ENCODE measurements at regions not wholly inside any gene's neighbourhood (a gene's known extent, or its start where the extent isn't known, plus 50 kb on each side); places are given as distances from the start of the nearest gene placed in this dataset.

DNA sequence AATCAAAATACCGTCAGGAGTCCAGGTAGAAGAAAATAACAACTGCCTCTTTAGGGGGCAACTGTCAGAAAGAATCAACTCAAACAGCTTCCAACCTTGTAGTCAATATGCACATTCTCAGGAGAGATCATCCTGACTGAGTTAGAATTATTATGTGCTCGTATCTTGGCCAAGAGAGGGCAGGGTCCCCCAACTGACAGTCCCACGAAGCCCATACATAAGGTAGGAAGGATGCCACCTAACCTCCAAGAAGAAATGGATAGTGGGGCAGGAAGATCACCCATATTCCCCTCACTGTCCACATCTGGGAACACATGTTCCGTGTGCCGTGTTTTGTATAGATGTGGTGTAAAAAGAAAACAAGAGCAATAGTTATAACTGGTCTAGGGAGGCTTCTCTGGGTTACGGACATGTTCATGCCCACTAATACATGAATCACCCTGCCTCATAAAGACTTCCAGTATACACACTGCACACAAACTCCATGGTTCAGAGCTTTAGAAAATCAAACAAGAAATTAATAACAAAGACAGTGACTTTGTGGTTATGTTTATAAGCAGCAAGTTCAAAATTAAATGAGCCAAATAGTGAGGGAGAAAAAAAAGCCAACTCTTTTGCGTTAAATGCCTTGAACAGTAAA lies 295.6 kb downstream of the FGFR2 start:
- no peak overlapping the region for H3K4me3 ChIP-seq (ENCODE audit: extremely low read depth, insufficient read depth, low read length, poor library complexity, severe bottlenecking)
- peaks cover 5% of the 10 kb centered on the region for H3K9me3 ChIP-seq (ENCODE audit: control insufficient read depth, low read length)
- 94 to 100% methylated on average over 1 to 3 of the region's 7 CpGs for WGBS, 2 experiments (ENCODE audit: insufficient coverage in 2 of 2)
- H3K36me3 ChIP-seq (ENCODE audit: control insufficient read depth, insufficient read depth, low read length) = no peaks in the 10 kb centered on the region
- H3K27ac ChIP-seq (ENCODE audit: low read depth, low read length, severe bottlenecking) = no peak overlapping the region
- no peaks in the 10 kb centered on the region for H3K4me1 ChIP-seq (ENCODE audit: control insufficient read depth, insufficient read depth, low read length, poor library complexity, severe bottlenecking)

DNA sequence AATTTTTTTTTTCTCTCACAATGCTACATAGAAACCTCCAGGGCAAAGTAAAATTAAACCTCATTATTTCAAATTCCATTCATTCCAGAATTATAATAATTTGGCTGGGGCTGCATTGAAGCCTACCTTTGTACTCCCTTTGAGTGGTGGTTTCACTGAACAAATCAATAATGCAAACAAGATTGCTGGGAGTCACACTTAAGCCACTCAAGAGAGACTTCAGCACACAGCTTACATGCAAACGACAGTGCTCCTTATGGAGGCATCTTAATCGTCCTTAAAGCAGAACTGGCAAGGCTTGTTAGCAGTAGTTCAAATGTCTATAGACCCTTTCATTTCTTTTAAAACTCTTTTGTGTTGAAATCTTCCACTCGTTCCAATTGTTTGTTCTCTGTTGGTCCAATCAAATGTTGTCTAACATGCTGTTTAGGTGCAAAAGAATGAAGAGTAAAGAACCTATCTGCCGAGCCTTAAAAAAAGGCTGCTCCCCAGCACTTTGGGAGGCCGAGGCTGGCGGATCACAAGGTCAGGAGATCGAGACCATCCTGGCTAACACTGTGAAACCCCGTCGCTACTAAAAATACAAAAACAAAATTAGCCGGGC lies 294.9 kb downstream of the FGFR2 start:
- H3K36me3 ChIP-seq (ENCODE audit: control insufficient read depth, insufficient read depth, low read length) = no peaks in the 10 kb centered on the region
- H3K4me3 ChIP-seq (ENCODE audit: extremely low read depth, insufficient read depth, low read length, poor library complexity, severe bottlenecking) = no peak overlapping the region
- peaks cover 11% of the 10 kb centered on the region for H3K9me3 ChIP-seq (ENCODE audit: control insufficient read depth, low read length)
- H3K27ac ChIP-seq (ENCODE audit: low read depth, low read length, severe bottlenecking) = no peak overlapping the region
- WGBS, 2 experiments (ENCODE audit: insufficient coverage in 2 of 2) = 73 to 78% methylated on average over 7 of the region's 10 CpGs
- H3K4me1 ChIP-seq (ENCODE audit: control insufficient read depth, insufficient read depth, low read length, poor library complexity, severe bottlenecking) = no peaks in the 10 kb centered on the region

DNA sequence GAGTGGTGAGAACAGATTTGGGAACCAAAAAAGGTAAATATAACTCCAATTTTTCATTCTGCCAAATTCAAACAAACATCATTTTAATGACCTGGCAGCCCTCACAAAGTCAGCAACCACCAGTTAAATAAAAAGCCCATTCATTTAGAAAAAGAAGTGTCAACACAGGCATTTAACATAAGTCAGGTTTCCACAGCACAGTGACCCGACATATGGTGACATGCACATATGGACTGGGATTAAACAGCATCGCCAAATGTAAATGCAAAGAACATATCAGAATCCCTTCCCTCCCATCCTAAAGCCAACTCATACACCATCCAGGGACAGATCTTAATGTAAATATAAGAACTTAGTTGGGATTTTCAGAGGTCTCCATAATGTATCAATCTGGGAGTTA lies 293.2 kb downstream of the FGFR2 start:
- H3K4me1 ChIP-seq (ENCODE audit: control insufficient read depth, insufficient read depth, low read length, poor library complexity, severe bottlenecking) = peaks cover 4% of the 10 kb centered on the region
- no peak overlapping the region for H3K27ac ChIP-seq (ENCODE audit: low read depth, low read length, severe bottlenecking)
- no peak overlapping the region for H3K4me3 ChIP-seq (ENCODE audit: extremely low read depth, insufficient read depth, low read length, poor library complexity, severe bottlenecking)
- H3K9me3 ChIP-seq (ENCODE audit: control insufficient read depth, low read length) = peaks cover 11% of the 10 kb centered on the region
- WGBS, 2 experiments (ENCODE audit: insufficient coverage in 2 of 2) = 85% methylated on average over 2 of the region's 2 CpGs; no CpG with 5 or more reads in 1 of the 2 experiments
- no peaks in the 10 kb centered on the region for H3K36me3 ChIP-seq (ENCODE audit: control insufficient read depth, insufficient read depth, low read length)

DNA sequence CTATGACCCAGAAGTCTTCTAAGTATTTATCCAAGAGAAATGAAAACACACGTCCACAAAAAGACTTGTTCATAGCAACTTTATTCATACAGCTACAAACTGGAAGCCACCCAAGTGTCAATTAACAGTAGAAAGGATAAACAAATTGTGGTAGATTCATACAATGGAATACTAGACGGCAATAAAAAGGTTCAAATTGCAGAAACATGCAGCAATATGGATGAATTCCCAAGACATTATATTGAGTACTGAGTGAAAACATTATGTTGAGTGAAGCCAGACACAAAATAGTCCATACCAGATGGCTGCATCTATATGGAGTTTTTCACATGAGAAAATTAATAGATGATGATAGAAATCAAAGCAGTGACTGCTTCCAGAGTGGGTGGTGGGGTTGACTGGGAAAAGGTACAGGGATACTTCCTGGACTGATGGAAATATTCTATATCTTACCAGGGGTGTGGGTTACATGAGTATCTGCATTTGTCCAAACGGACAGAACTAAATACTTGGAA lies 292.0 kb downstream of the FGFR2 start:
- 88% methylated on average over 1 of the region's 3 CpGs; no CpG with 5 or more reads in 1 of the 2 experiments for WGBS, 2 experiments (ENCODE audit: insufficient coverage in 2 of 2)
- Histone ChIP-seq H3K9me3 (ENCODE audit: control insufficient read depth, low read length) (peaks cover 11% of the 10 kb centered on the region), H3K4me3 (ENCODE audit: extremely low read depth, insufficient read depth, low read length, poor library complexity, severe bottlenecking) (no peak overlapping the region), H3K27ac (ENCODE audit: low read depth, low read length, severe bottlenecking) (no peak overlapping the region), H3K4me1 (ENCODE audit: control insufficient read depth, insufficient read depth, low read length, poor library complexity, severe bottlenecking) (peaks cover 4% of the 10 kb centered on the region), H3K36me3 (ENCODE audit: control insufficient read depth, insufficient read depth, low read length) (no peaks in the 10 kb centered on the region)

DNA sequence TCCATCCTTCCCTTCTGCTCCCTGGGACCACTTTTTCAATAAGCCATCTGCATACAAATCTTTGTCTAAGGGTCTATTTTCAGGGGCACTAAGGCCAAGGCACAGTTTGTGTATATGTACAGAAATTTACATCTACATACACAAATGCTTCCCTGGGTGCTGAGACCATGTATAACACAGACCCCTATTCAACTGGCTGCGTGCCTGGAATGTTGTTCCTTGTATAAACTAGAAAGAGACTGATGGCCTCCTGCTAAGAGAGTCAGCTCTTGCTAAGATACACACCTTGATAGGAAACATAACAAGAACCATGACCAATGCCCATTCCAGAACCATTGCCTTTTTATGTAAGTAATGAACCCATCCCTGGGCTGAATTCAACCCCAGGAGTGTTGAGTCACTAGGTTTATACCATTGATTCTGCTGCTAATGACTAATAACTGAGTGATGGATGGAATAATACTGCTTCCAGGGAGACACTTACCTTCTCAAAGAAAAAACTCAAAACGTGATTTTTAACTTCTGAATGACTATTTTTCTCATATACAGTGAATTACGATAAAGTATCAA lies 290.7 kb downstream of the FGFR2 start:
- Histone ChIP-seq H3K4me3 (ENCODE audit: extremely low read depth, insufficient read depth, low read length, poor library complexity, severe bottlenecking) (no peak overlapping the region), H3K27ac (ENCODE audit: low read depth, low read length, severe bottlenecking) (no peak overlapping the region), H3K9me3 (ENCODE audit: control insufficient read depth, low read length) (peaks cover 11% of the 10 kb centered on the region), H3K4me1 (ENCODE audit: control insufficient read depth, insufficient read depth, low read length, poor library complexity, severe bottlenecking) (peaks cover 17% of the 10 kb centered on the region), H3K36me3 (ENCODE audit: control insufficient read depth, insufficient read depth, low read length) (no peaks in the 10 kb centered on the region)
- 100% methylated on average over 1 of the region's 3 CpGs; no CpG with 5 or more reads in 1 of the 2 experiments for WGBS, 2 experiments (ENCODE audit: insufficient coverage in 2 of 2)

DNA sequence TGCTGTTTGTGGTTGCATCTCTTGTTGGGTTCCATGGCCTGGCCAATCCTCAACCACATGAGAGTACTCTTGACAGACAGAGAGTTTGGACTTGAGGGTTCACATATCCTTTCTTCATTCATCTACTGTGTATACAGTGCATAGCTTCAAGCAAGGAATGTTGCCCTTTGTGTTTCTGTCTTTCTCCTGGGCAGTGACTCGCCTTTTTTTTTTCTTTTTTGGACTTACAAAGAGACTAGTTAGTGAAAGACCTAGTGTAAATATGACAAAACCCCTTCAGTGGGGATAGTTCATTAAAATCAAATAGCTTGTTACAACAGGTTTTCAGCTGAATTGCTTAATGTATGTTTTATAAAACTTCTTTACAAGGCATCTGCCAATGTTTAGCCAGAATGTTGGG lies 290.2 kb downstream of the FGFR2 start:
- H3K4me1 ChIP-seq (ENCODE audit: control insufficient read depth, insufficient read depth, low read length, poor library complexity, severe bottlenecking) = peaks cover 21% of the 10 kb centered on the region
- peaks cover 11% of the 10 kb centered on the region for H3K9me3 ChIP-seq (ENCODE audit: control insufficient read depth, low read length)
- WGBS, 2 experiments (ENCODE audit: insufficient coverage in 2 of 2) = 100% methylated on average over 1 of the region's 1 CpG; no CpG with 5 or more reads in 1 of the 2 experiments
- H3K36me3 ChIP-seq (ENCODE audit: control insufficient read depth, insufficient read depth, low read length) = no peaks in the 10 kb centered on the region
- no peak overlapping the region for H3K4me3 ChIP-seq (ENCODE audit: extremely low read depth, insufficient read depth, low read length, poor library complexity, severe bottlenecking)
- H3K27ac ChIP-seq (ENCODE audit: low read depth, low read length, severe bottlenecking) = no peak overlapping the region

DNA sequence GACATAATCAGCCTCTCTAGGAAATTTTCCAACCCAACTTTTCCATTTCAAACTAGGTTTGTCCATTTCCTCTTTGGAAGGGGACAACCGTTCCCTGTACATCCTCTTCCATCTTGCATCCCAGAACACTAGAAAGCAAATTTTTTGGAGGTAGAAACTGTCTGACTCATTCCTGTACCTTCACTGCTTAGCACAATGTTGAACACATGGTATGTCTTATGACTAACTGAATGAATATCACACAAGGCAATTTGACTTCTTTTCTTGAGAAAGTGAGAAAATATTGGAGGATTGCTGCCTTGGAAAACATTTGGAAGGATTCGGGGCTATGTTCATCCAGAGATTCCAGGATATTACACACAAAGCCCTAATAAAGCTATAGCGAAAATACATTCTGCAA lies 289.1 kb downstream of the FGFR2 start:
- H3K9me3 ChIP-seq (ENCODE audit: control insufficient read depth, low read length) = peaks cover 11% of the 10 kb centered on the region
- H3K4me3 ChIP-seq (ENCODE audit: extremely low read depth, insufficient read depth, low read length, poor library complexity, severe bottlenecking) = no peak overlapping the region
- H3K27ac ChIP-seq (ENCODE audit: low read depth, low read length, severe bottlenecking) = no peak overlapping the region
- H3K4me1 ChIP-seq (ENCODE audit: control insufficient read depth, insufficient read depth, low read length, poor library complexity, severe bottlenecking) = peaks cover 30% of the 10 kb centered on the region
- 100% methylated on average over 1 of the region's 3 CpGs for WGBS, 2 experiments (ENCODE audit: insufficient coverage in 2 of 2)
- H3K36me3 ChIP-seq (ENCODE audit: control insufficient read depth, insufficient read depth, low read length) = no peaks in the 10 kb centered on the region

DNA sequence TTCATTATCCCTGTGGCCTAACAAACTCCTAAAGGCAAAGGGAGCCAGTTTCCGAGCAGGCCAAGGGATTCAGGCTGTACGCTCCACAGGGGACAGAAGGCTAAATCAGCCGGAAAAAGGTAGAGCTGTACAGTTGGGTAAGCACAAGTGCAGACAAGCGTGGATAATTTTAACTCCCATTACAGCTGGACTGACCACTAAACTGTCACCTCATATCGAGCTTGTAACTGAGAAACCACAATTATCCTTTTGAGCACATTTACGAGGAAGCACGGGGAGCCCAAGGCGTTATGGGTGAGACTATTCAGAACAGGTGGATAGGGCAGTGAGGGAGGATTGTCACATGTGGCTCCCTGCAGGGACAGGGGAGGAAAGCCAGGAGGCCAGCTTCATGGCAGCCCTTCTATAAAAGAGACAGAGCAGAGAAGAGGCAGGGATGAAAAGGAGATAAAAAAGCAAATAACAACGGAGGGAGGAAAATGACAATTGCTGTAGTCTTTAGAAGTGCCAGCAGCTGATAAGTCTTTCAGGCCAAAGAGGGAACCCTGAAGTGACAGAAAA lies 288.0 kb downstream of the FGFR2 start:
- H3K4me1 ChIP-seq (ENCODE audit: control insufficient read depth, insufficient read depth, low read length, poor library complexity, severe bottlenecking) = peaks cover 30% of the 10 kb centered on the region
- peaks cover 11% of the 10 kb centered on the region for H3K9me3 ChIP-seq (ENCODE audit: control insufficient read depth, low read length)
- H3K36me3 ChIP-seq (ENCODE audit: control insufficient read depth, insufficient read depth, low read length) = no peaks in the 10 kb centered on the region
- H3K27ac ChIP-seq (ENCODE audit: low read depth, low read length, severe bottlenecking) = no peak overlapping the region
- 39 to 48% methylated on average over 7 to 8 of the region's 9 CpGs for WGBS, 2 experiments (ENCODE audit: insufficient coverage in 2 of 2)
- no peak overlapping the region for H3K4me3 ChIP-seq (ENCODE audit: extremely low read depth, insufficient read depth, low read length, poor library complexity, severe bottlenecking)

DNA sequence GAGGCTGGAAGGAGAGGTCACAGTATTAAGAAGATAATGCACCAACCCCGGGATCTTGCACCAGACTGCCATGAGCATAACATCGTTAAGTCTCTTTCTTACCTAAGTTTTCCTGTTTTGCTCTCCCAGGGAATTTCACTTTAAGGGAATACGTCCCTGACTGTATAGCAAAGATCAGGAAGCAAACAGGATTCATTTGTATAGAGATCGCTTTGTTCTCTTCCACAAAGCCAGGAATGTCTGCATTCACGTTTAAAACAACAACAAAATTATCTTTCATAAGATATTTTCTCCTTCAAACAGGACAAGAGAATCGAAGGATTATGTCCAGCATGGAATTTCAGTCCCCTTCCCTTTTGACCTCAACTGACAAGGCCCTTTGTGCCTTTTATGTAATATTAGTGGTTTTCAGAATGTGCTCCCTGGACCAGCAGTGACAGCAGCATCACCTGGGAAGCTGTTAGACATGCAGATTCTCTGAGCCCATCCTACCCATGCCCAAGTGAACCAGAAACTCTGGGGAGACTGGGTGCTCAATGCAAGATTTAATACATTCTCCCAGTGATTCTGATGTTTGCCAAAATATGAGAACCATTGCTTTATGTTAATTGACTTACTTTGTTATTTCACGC lies 286.3 kb downstream of the FGFR2 start:
- no peaks in the 10 kb centered on the region for H3K36me3 ChIP-seq (ENCODE audit: control insufficient read depth, insufficient read depth, low read length)
- peak overlapping the region; percentile 85 for H3K27ac ChIP-seq (ENCODE audit: low read depth, low read length, severe bottlenecking)
- 64 to 74% methylated on average over 4 to 5 of the region's 7 CpGs for WGBS, 2 experiments (ENCODE audit: insufficient coverage in 2 of 2)
- peaks cover 30% of the 10 kb centered on the region for H3K4me1 ChIP-seq (ENCODE audit: control insufficient read depth, insufficient read depth, low read length, poor library complexity, severe bottlenecking)
- peaks cover 11% of the 10 kb centered on the region for H3K9me3 ChIP-seq (ENCODE audit: control insufficient read depth, low read length)
- no peak overlapping the region for H3K4me3 ChIP-seq (ENCODE audit: extremely low read depth, insufficient read depth, low read length, poor library complexity, severe bottlenecking)

DNA sequence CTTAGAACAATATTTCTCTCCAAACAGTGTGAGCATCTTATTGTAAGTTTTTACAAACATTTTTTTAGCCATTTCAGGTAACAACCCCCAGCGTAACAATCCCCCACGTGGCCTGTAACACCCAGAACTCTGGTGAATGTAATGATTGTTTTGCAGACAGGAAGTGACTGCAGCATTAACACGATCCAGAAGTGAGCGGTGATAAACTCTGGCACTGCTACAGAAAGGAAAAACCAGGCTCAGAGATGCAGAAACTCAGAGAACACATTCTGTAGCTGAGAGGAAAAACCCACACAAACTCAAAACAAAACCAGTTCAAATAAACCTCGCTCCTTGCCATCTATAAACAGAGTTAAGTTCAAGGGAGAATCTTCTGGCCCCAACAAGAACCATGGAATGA lies 285.7 kb downstream of the FGFR2 start:
- 43% methylated on average over 2 of the region's 5 CpGs; no CpG with 5 or more reads in 1 of the 2 experiments for WGBS, 2 experiments (ENCODE audit: insufficient coverage in 2 of 2)
- peak overlapping the region; percentile 85 for H3K27ac ChIP-seq (ENCODE audit: low read depth, low read length, severe bottlenecking)

More for the DNA sequence above, 285.7 kb downstream of the FGFR2 start:
- Histone ChIP-seq H3K4me3 (ENCODE audit: extremely low read depth, insufficient read depth, low read length, poor library complexity, severe bottlenecking) (no peak overlapping the region), H3K4me1 (ENCODE audit: control insufficient read depth, insufficient read depth, low read length, poor library complexity, severe bottlenecking) (peaks cover 30% of the 10 kb centered on the region), H3K36me3 (ENCODE audit: control insufficient read depth, insufficient read depth, low read length) (no peaks in the 10 kb centered on the region), H3K9me3 (ENCODE audit: control insufficient read depth, low read length) (peaks cover 7% of the 10 kb centered on the region)
